Epithelial cell of prostate (primary cell): ENCODE measurements at regions not wholly inside any gene's neighbourhood (a gene's known extent, or its start where the extent isn't known, plus 50 kb on each side); places are given as distances from the start of the nearest gene placed in this dataset.

Experiments
- DNase-seq: peaks from one replicate; pipeline ENCODE4 v3.0.0-alpha.2; 2011; ENCODE audit warnings: low read depth, low spot score
- H3K27ac ChIP-seq: fragments of 450-650 bp; 2 replicates; pipeline ENCODE4 v1.5.1; 2017; ENCODE audit warnings: mild to moderate bottlenecking

DNA sequence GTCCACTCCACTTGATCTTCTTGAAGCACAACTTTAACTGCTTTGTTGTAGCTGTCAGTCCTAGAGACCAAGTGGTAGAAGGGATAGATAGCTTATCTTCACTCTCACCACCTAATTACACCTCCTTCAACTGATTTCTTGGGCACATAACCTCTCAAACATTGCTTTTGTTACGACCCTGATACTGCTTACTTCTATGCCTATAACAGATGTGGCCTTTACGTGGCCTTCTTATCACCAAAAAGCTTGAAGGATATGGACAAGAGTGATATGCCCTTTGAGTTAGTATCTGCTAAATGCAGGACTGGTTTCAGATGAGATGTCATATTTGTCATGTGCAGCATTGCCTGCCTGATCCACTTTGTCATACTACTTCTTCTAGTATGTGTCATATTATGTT is 847.2 kb downstream of the TDRD15 start:
- H3K27ac ChIP-seq = no peak overlapping the region
- no peak for DNase-seq

DNA sequence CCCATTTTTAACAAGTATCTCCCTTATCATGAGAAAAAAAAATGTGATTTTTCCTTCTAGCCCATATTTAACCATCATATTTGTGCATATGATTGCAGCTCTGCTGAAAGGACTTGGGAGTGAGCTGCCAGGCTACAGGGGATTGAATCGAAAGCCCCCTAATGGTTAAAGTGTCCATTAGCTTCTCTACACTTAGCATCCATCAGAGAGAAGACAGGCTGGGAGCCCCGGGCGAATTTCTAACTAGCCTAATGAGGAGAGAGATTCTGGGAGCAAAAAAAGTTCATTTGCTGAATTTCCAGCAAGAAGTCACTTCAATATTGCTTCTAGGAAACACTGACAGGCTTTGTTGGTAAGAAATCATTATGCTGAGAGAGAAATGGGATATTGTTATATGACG is 848.8 kb downstream of the TDRD15 start:
- H3K27ac ChIP-seq = no peak overlapping the region
- DNase-seq = no peak

DNA sequence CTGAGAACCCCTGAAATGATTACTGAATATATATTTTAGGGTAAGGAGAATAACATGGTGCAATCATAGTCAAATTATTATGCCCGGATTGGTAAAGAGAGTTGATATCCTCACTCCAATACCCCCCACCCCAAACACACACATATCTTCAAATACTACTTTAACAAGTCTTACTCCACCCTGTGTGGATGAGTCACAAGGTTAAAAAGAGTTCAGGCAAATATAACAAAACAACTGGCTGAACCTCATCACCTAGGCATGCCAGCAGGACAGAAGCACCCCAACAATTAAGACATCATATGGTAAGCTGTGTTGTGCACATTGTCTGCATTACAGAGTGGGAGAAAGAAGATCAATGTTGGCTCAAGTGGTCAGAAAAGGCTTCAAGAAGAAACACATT is 857.4 kb downstream of the TDRD15 start:
- no peak overlapping the region for H3K27ac ChIP-seq
- peak; percentile 14 for DNase-seq

DNA sequence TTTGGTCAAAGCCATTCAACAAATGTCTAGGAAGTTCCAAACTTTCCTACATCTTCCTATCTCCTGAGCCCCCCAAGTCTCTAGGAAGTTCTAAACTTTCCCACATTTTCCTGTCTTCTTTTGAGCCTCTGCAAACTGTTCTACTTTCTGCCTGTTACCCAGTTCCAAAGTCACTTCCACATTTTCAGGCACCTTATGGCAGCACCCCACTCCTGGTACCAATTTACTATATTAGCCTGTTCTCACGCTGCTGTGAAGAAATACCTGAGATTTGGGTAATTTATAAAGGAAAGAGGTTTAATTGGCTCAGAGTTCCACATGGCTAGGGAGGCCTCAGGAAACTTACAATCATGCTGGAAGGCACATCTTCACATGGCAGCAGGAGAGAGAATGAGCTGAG is 869.2 kb downstream of the TDRD15 start:
- no peak overlapping the region for H3K27ac ChIP-seq
- DNase-seq = no peak

DNA sequence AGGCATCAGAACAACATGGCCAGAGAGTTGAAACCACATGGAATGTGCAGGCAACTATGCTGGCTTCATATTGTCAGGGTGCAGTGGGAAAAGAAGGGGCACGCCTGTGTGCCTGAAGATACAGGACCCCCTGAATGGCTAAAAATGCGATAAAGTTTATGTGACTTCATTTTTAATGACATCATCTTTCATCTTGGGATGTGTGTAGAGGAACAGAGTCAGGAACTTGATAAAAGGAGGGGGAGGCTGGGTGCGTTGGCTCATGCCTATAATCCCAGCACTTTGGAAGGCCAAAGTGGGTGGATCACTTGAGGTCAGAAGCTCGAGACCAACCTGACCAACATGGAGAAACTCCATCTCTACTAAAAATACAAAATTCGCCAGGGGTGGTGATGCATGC is 872.6 kb downstream of the TDRD15 start:
- no peak for DNase-seq
- no peak overlapping the region for H3K27ac ChIP-seq

DNA sequence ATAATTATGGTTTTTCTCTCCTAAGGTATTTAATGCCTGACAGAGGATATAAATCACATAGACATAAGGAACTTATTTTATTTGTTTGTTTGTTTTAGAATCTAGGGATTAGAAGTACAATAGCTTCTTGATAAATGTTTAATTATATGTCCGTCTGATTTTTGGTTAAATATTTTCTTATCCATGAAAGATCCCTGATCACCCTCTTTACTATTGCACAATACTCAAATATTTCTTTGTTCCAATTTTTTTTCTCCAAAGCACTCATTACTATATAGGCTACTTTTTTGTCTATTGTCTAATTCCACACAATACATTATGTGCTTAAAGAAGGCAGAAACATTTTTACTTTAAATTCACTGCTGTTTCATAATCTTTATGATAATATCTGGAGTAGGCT is 875.8 kb downstream of the TDRD15 start:
- H3K27ac ChIP-seq = no peak overlapping the region
- DNase-seq = no peak

DNA sequence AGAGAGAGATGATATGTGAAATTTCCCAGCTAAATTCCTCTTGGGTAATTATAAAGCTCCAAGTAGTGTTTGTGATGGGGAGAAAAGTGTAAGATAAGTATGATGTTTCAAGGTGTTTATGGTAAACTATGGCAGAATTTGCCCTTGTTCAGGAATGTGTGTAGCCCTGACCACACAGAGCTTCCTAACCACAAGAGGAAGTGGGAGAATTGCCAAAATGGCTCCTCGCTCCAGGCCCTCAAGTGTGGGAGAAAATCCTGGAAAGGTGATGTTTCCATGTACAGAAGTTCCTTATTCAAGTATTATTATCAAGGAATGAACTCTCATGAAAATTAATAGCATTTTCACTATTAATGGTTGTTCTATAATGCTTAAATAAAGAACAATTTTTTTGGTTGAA is 878.3 kb downstream of the TDRD15 start:
- no peak for DNase-seq

DNA sequence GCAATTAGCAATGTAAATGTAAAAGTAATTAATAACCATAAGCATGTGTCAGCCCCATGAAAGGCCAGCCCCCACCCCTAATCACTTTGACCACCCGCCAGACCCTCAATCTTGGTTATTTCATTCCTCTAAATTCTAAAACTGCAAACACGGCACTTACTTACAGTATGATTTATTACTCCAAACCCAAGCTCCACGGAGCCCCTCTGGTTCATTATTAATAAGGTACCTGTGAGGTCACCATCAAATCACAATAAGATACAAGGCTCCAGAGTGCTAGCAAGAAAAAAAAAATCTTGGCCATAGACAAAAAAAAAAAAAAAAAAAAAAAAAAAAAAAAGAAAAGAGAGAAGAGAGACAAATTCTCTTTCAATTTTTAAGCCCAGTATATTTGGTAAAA is 879.5 kb downstream of the TDRD15 start:
- no peak overlapping the region for H3K27ac ChIP-seq
- DNase-seq = no peak

More for the DNA sequence above, 878.3 kb downstream of the TDRD15 start:
- no peak overlapping the region for H3K27ac ChIP-seq

DNA sequence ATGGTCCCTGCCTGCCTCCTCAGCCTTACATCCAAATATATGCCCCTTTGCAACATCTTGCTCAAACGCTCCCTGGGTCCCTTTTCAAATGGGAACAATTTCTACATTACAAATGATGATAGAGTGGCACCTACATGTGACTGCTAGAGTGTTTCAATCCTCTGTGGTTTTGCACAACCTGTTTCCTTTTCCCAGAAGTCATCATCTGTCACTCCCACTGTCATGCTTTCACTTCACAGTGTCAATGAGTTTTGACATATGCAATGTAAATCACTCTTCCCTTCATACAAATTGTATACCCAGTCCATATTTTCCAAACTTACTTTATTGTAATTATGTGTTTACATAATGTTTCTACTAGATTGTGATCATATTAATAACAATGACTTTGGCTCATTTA is 887.3 kb downstream of the TDRD15 start:
- no peak for DNase-seq
- no peak overlapping the region for H3K27ac ChIP-seq

DNA sequence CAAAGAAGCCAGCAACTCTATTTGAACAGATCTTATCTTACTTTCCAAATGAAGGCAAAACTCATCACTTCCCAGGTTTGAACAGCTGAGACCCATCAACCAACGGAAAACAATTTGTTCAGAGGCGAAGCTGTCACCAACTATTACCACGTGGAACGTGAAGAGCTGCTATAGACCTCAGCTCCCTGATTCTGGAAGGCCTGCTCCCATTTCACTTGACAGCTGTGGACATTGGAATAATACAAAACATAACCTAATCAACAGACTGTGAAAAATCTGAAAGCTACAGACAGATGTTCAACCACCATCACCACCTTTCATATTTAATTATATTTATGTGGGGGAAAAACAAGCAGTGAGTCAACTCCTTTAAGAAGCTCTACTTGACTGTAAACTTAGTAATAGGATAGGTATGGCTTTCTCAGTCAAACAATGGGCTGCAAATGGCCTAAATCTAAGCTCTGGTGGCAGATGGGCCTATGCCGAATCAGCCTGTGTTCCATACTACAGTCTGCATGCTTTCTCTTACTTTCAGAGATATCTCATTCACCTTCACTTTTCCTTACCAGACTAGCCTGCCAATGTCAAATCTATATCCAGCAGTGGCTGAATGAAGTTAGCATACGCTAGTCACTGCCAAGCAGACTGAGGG is 896.4 kb downstream of the TDRD15 start:
- no peak overlapping the region for H3K27ac ChIP-seq
- DNase-seq = no peak

DNA sequence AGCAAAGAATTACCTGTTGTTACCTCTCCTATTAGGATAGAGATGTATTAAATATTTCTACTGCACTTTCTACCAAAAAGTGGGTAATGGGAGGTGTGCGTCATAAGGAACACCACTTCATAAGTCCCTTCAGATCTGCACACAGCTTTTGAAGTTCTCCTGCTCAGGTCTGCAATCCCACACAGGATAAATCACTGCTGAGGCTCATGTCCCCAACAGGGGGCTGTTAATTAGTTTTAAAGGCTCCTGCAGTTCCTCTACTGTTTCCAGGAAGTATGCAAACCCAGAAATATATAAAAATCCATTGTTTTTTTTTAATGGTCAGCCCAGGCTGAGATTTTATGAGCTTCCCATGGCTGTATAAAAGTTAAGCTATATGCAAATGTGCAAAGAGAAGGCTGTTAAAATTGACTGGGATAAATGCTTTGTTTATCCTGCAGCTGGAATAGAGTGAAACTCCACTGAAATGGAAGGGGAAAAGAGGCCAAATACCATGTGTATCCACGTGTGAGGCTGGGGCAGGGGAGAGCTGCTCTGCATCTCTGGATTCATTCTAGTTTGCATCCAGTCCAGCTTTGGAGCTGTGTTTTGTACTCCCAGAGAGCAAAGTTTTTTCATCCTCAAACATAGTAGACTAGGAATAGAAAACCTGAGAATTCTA is 903.7 kb downstream of the TDRD15 start:
- H3K27ac ChIP-seq = no peak overlapping the region
- DNase-seq = no peak

DNA sequence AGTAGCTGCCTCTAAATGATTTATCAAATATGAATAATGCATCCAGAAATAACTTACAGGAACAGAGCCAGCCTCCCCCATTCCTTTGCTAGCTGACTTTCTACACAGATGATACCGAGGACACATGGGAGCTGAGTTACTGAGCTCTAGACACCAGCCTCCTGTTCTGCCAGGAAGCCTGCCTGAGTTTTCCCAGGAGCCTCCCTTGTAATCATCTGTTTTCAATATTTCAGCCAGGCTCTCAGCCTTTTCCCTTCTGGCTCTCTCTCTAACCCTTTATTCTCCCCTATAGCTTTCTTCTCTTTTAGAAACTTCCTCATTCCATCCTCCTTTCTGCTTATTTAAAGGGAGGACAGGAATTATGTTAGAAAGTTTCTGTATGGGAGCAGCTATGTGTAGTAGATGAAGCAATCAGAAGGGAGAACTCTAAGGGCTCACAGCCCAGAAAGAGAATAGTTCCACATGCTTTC is 911.6 kb downstream of the TDRD15 start:
- H3K27ac ChIP-seq = no peak overlapping the region
- DNase-seq = no peak

DNA sequence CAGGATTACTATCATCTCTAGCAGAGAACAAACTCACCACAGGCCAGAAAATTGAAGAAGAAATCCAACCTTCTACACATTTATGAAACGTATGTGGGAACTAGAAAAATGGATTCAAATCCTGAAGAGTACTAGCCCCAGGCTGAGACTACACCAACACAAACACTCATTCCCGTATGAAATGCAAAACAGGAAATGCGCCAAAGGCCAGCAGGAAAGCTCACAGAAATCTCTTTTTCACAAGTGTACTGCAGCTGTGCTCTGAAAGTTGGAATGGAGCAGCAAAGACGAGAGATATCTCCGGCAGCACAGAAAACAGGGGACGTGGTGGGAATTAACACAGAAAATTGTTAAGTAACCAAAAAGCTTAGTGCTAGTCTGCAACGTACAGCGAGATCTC is 913.5 kb downstream of the TDRD15 start:
- H3K27ac ChIP-seq = no peak overlapping the region
- DNase-seq = no peak

DNA sequence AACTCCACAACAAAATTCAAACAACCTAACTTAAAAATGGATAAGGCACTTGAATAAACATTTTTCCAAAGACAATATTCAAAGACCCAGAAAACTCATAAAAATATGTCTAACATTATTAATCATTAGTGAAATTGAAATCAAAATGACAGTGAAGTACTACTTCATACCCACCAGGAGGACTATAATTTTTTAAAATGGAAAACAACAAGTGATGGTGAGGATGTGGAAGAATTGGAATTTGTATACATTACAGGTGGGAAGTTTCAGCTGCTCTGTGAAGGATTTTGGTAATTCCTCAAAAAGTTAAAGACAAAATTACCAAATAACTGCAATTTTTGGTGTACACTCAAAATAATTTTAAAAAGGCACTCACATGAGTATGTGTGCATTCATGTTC is 920.0 kb downstream of the TDRD15 start:
- DNase-seq = no peak
- H3K27ac ChIP-seq = no peak overlapping the region

DNA sequence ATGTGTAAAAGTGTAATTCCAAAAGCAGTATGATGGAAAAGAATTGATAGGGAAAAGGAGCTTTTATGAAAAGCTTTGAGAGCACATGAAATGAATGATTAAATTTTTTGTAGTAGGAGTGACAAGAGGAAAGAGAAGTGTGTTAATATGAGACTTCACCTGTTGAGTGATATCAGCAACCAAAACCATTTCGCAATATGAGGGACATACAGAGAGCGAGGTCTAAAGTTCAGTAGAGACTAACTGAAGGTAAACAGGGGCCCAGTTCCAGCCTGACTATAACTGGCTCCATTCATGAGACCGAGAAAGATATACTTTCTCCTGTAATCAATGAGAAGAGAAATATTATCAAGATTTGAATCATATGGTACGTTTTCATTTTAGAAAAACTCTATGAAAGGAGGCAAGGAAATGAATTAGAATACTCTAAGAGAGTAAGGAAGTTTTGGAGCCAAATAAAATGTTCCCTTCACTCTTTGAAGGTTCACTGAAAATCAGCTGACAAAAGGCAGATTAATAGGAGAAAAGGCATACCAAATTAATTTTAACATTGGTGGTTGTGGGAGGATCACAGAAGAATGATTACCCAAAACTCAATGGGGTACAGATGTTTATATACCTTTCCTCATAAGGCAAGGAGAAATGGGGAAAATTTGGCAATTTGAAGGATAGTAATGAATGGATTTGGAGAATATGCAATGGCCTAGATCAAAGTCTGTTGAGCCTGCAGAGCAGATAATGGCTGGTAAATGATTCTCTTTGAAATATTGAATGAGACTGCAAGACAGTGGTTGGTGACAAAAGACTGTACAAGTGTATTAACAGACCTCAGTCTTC is 932.2 kb downstream of the TDRD15 start:
- no peak overlapping the region for H3K27ac ChIP-seq
- DNase-seq = no peak

DNA sequence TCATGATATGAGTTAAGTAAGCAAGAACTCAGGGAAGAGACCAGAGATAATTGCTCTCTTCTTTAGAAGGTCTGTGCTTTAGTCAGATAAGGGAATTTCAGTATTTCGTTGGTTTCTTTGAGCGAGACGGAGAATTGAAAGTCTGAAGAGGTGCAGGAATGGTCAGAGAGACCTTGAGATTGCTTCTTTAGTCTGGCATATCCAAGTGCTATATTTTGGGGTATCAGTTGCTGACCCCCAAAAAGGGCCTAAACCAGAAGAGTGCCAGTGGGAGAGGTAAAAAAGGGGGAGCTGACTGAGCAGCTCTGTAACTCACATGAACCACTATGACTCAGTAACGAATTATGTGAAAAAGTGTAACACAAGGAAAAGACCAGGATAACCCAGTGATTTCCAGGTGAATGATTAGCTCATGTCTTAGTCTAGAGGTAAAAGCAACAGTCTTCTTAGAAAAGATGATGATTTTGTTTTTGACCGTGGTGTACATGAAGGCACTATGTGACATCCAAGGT is 932.9 kb downstream of the TDRD15 start:
- no peak overlapping the region for H3K27ac ChIP-seq
- no peak for DNase-seq

DNA sequence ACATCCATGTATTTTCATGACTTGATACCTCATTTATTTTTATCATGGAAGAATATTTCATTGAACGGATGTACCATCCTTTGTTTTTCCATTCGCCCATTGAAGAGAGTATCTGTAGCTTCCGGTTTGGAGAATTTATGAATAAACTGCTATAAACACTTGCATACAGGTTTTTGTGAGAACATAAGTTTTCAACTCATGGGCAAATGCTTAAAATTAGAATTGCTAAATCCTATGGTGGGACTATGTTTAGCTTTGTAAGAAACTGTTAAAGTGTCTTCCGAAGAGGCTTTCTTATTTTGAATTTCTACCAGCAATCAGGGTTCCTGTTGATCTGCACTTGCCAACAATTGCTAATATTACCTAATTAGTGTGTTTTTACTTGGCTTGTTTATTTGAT is 938.9 kb downstream of the TDRD15 start:
- H3K27ac ChIP-seq = no peak overlapping the region
- DNase-seq = no peak

DNA sequence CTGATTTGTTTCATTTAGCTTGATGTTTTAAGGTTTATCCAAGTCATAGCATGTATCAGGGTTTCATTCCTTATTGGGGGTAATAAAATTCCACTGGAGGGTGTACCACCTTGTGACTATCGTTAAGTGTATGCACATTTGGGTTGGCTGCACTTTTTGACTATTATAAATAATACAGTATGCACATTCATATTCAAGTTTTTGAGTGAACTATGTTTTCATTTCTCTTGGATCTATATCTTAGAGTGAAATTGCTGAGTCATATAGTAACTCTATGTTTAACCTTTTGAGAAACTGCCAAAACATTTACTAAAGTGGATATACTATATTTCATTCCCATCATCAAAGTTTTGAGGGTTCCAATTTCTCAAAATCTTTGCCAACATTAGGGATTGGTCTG is 952.7 kb downstream of the TDRD15 start:
- no peak overlapping the region for H3K27ac ChIP-seq
- no peak for DNase-seq

DNA sequence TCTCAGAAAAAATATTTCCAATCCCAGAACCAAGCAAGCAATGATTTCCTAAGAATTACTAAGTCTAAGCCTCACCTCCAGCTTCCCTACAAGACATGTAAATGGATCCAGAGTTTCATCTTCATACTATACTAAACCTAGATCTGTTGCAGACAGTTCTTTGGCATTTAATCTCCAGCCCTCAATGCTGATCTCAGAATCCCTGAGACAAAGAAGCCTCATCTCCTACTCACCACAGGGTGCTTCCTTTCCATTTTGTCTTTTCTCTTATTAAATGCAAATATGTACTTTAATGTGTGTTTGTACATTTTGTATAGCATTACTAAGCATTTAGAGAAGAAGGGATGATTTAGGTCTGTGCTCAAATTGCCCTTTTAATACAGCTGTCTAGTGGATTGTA is 954.9 kb downstream of the TDRD15 start:
- H3K27ac ChIP-seq = no peak overlapping the region

DNA sequence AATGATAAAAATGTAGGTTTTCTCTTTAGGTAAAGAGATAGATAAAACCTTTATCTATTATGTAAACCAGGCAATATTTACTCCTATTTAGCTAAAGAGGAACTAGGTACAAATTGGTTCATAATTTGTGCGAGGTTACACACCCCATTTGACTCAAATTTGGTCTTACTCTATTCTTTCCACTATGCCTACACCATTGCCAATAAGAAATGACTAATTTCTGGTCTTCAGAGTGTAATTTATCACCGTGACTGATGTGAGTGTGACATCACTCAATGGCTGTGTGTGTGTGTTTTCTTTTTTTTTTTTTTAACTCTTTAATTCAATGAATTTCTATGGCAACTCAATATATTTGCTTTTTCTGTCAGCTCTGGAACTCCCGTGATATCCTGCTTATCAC is 955.8 kb downstream of the TDRD15 start:
- no peak for DNase-seq
- no peak overlapping the region for H3K27ac ChIP-seq

More for the DNA sequence above, 954.9 kb downstream of the TDRD15 start:
- DNase-seq = no peak

DNA sequence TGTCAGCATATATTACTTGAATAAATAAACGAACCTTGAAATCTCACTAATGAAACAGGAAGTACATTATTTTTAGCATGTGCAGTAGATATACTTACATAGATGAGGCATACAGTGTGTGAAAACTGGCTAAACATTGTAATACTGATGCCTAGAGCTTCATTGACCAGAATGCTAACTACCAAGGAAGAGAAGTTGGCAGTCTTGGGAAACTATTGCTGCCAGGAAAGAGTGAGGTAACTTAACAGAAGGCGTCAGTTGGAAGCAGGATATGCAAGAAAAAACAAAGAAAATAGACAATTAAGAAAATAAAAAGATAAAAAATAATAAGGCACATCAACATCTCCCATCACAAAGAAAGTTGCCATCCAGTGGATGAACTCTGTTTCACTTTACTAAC is 963.0 kb downstream of the TDRD15 start:
- no peak for DNase-seq
- H3K27ac ChIP-seq = no peak overlapping the region
